ENCODE measurements at regions not wholly inside any gene's neighbourhood (a gene's known extent, or its start where the extent isn't known, plus 50 kb on each side); places are given as distances from the start of the nearest gene placed in this dataset.

DNA sequence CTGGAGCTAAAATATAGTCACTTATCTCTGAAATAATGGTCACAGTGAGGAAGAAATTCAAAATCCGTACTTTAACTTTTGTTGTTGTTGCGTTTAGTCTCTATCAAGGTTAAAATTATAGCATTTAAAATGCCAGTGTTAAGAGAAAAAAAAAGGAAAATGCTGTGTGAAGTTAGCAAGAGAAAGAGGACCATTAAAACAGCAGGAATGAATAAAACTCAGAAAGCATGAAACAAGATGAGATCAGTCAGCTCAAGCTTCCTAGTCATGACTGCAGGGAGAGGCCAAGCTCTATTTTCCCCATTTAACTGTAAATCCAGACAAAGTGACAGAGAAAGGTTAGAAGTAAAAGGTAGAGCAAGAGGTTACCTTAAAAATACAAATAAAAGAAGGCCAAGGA lies 281.7 kb upstream of the ATP5MC3 start:
- peaks cover 8% of the 10 kb centered on the region for H3K27me3 Mint-ChIP-seq (ENCODE audit: low read depth, poor library complexity)
- H3K36me3 Mint-ChIP-seq (ENCODE audit: low read depth): peaks cover 19% of the 10 kb centered on the region
- H3K9me3 Mint-ChIP-seq: peaks cover 25% of the 10 kb centered on the region
- DNase-seq: no peak
- peaks cover 44% of the 10 kb centered on the region for H3K4me1 Mint-ChIP-seq
- TF ChIP-seq, protein P1, sequence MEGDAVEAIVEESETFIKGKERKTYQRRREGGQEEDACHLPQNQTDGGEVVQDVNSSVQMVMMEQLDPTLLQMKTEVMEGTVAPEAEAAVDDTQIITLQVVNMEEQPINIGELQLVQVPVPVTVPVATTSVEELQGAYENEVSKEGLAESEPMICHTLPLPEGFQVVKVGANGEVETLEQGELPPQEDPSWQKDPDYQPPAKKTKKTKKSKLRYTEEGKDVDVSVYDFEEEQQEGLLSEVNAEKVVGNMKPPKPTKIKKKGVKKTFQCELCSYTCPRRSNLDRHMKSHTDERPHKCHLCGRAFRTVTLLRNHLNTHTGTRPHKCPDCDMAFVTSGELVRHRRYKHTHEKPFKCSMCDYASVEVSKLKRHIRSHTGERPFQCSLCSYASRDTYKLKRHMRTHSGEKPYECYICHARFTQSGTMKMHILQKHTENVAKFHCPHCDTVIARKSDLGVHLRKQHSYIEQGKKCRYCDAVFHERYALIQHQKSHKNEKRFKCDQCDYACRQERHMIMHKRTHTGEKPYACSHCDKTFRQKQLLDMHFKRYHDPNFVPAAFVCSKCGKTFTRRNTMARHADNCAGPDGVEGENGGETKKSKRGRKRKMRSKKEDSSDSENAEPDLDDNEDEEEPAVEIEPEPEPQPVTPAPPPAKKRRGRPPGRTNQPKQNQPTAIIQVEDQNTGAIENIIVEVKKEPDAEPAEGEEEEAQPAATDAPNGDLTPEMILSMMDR (IDR thresholded peaks at IDR 0.05): no peak
- no peak overlapping the region for H3K4me3 Mint-ChIP-seq
- peak overlapping the region; percentile 63 for H3K27ac Mint-ChIP-seq

DNA sequence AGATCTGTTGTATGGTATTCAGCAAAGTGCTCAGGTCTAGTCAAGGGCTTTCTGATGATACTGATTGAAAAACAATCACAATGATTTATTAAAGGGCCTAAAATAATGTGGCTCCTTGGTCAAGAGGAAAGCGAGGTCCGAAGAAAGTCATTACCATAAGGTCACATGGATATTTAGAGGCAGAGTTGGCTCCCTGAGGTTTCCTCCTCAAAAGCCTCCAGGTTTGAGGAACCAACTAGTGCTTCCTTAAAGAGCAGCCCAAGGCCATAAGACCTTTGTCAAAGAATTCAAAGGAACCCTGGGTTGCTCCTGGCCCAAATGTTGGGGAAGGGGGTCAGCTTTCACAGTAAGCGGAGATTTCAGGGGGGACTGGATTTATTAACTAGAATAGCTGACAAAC lies 280.7 kb upstream of the ATP5MC3 start:
- peaks cover 25% of the 10 kb centered on the region for H3K9me3 Mint-ChIP-seq
- DNase-seq: no peak
- TF ChIP-seq, protein P1 (IDR thresholded peaks at IDR 0.05): no peak
- H3K36me3 Mint-ChIP-seq (ENCODE audit: low read depth): peaks cover 19% of the 10 kb centered on the region
- H3K27ac Mint-ChIP-seq: no peak overlapping the region
- H3K4me1 Mint-ChIP-seq: peaks cover 46% of the 10 kb centered on the region
- peaks cover 8% of the 10 kb centered on the region for H3K27me3 Mint-ChIP-seq (ENCODE audit: low read depth, poor library complexity)
- peak overlapping the region; percentile 3 for H3K4me3 Mint-ChIP-seq

DNA sequence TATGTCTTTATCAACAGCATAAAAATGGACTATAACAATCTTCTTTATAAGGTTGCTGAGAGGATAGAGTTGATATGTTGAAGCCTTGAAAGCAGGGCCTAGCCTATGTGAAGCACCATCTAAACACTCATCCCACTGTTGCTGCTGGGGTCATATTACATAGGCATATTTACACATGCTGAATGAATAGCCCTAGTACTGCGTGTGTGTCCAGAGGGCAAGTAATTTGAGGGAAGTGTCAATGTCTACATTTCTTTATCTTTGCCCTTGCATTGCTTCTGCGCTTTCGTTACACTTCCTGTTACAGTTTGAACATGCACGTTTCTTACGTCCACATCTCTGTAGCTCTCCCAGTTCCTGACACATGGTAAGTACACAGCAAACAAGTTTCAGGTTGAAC lies 280.3 kb upstream of the ATP5MC3 start:
- Mint-ChIP-seq H3K36me3 (ENCODE audit: low read depth) (peaks cover 19% of the 10 kb centered on the region), H3K27ac (no peak overlapping the region), H3K4me3 (peak overlapping the region; percentile 3), H3K27me3 (ENCODE audit: low read depth, poor library complexity) (peaks cover 8% of the 10 kb centered on the region), H3K9me3 (peaks cover 25% of the 10 kb centered on the region), H3K4me1 (peaks cover 47% of the 10 kb centered on the region)
- DNase-seq: no peak
- TF ChIP-seq, protein P1 (IDR thresholded peaks at IDR 0.05): no peak

DNA sequence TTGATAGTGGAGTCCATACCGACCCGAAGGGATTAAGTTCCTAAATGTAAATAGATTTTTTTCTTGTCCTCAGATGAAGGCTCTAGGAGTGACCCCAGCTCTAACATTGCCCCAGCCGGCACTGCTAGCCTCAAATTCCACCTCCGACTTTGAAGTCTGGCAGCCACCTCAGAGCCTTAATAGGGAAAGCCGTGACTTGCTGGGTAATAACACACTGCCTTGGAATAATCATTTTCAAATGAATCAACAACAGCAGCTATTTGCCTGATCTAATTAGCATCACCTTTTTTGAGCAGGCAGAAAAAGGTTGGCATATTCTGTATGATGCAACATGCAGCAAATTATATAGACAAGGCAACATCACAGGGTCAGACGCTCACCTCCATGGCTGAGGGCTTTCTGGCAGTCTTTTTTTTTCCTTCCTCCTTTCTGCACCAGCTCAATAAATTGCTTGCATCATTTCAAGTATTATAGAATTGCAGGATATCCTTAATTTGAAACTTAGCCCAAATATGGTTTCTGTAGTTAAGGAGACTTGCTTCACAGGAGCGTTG lies 276.5 kb upstream of the ATP5MC3 start:
- no peak overlapping the region for H3K27ac Mint-ChIP-seq
- peaks cover 8% of the 10 kb centered on the region for H3K27me3 Mint-ChIP-seq (ENCODE audit: low read depth, poor library complexity)
- H3K4me3 Mint-ChIP-seq: no peak overlapping the region
- TF ChIP-seq, protein P1 (IDR thresholded peaks at IDR 0.05): no peak
- peaks cover 19% of the 10 kb centered on the region for H3K36me3 Mint-ChIP-seq (ENCODE audit: low read depth)
- DNase-seq: peak; percentile 12
- H3K4me1 Mint-ChIP-seq: peaks cover 33% of the 10 kb centered on the region
- H3K9me3 Mint-ChIP-seq: peaks cover 28% of the 10 kb centered on the region

DNA sequence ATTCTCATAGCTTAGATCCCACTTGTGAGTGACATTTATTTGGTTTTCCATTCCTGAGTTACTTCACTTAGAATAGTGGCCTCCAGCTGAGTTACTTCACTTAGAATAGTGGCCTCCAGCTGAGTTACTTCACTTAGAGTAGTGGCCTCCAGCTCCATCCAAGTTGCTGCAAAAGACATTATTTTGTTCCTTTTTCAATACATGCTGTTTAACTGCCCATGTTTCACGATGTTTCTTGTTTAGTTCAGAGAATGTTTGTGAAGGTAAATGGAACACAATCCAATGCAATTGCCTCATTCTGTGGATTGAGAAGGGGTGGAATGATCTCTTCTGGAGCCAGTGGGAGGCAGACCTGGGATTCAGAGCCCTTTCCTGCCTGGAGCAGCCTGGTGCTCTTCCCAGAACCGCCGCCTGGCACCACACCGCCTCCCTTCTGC lies 273.5 kb upstream of the ATP5MC3 start:
- peaks cover 7% of the 10 kb centered on the region for H3K9me3 Mint-ChIP-seq
- no peak for DNase-seq
- TF ChIP-seq, protein P1 (IDR thresholded peaks at IDR 0.05): no peak
- H3K36me3 Mint-ChIP-seq (ENCODE audit: low read depth): peaks cover 4% of the 10 kb centered on the region
- H3K27me3 Mint-ChIP-seq (ENCODE audit: low read depth, poor library complexity): peaks cover 6% of the 10 kb centered on the region
- peaks cover 23% of the 10 kb centered on the region for H3K4me1 Mint-ChIP-seq
- H3K4me3 Mint-ChIP-seq: no peak overlapping the region
- no peak overlapping the region for H3K27ac Mint-ChIP-seq

DNA sequence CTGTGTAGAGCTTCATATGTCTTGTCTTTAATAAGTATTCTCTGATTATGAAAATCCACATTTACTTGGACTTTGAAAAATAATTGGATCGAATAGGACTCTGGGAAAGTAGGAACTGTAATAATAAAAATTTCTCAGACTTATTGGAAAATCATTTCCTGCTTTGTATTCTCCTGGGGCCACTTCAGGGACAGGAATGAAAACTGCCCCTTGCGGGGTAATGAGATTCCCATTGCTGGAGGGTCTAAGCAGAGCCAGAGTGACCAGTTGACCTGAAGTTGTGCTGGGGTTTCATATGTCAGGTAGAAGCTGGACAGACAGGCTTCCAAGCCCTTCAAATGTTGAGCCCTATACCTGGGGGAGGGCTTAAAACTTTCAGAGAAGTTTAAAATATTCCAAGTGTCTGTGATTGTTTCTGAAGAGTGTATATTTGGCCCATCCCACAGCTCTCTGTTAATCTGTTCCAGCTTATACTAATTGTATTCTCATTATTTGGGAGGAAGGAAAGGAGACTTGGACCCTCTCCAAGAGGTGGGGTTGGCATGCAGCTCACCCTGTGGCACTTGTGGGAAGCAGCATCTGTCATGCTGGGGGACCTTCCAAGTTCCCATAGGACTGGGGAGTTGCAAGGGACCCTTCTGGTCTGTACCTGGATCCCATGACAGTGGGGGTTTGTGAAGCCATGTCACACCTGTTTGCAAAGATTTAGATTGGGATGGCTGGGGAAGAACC lies 268.7 kb upstream of the ATP5MC3 start:
- DNase-seq: no peak
- Mint-ChIP-seq H3K27ac (no peak overlapping the region), H3K4me3 (no peak overlapping the region), H3K4me1 (peaks cover 15% of the 10 kb centered on the region), H3K36me3 (ENCODE audit: low read depth) (no peaks in the 10 kb centered on the region), H3K9me3 (no peaks in the 10 kb centered on the region), H3K27me3 (ENCODE audit: low read depth, poor library complexity) (peaks cover 6% of the 10 kb centered on the region)
- TF ChIP-seq, protein P1 (IDR thresholded peaks at IDR 0.05): no peak

Measured in nephron progenitor cell (in vitro differentiated cells).